Activated CD4-positive, alpha-beta T cell treated with anti-CD3 and anti-CD28 coated beads for 36 hours (primary cell): ENCODE measurements at regions not wholly inside any gene's neighbourhood (a gene's known extent, or its start where the extent isn't known, plus 50 kb on each side); places are given as distances from the start of the nearest gene placed in this dataset.
A peak's percentile ranks its signal among the peaks of the same experiment; 100 is the strongest.
"Not testable (repeated sequence)": the region's sequence is repeated elsewhere in the genome, so short reads cannot be mapped to it uniquely, and the experiment has no call there.

Experiments used
- ATAC-seq: fragments of 200-7000 bp; cut with Tn5 transposase; one replicate; pipeline ENCODE4 v1.10.0; 2021; ENCODE audit warnings: mild to moderate bottlenecking, moderate library complexity
- CTCF ChIA-PET: fragments of 350-600 bp; sonication (Branson Sonifier 250); formaldehyde crosslinking; loops from one replicate; lab custom pipeline; 2021; ENCODE audit warnings: antibody characterized with exemption; lab: Charles Lee
- POLR2A ChIA-PET: fragments of 350-600 bp; sonication (Branson Sonifier 250); formaldehyde crosslinking; loops from one replicate; lab custom pipeline; 2021; ENCODE audit warnings: antibody characterized with exemption, inconsistent platforms; lab: Charles Lee
- DNase-seq: peaks from one replicate; pipeline ENCODE4 v3.0.0-alpha.2; 2020
- H3K27ac Mint-ChIP-seq: one replicate; pipeline ENCODE4 v1.8.0; 2021; ENCODE audit warnings: mixed read lengths
- H3K27me3 Mint-ChIP-seq: one replicate; pipeline ENCODE4 v1.8.0; 2021; ENCODE audit warnings: mixed read lengths
- H3K36me3 Mint-ChIP-seq: one replicate; pipeline ENCODE4 v1.8.0; 2021; ENCODE audit warnings: low read depth, mixed read lengths
- H3K4me1 Mint-ChIP-seq: one replicate; pipeline ENCODE4 v1.8.0; 2021; ENCODE audit warnings: mixed read lengths
- H3K4me3 Mint-ChIP-seq: one replicate; pipeline ENCODE4 v1.8.0; 2021; ENCODE audit warnings: mild to moderate bottlenecking, moderate library complexity, mixed read lengths
- H3K9me3 Mint-ChIP-seq: one replicate; pipeline ENCODE4 v1.8.0; 2021; ENCODE audit warnings: low read depth, mixed read lengths
- intact Hi-C, 2 experiments: fragments of 100-400 bp; cut with DNase I in 1 of 2; cut with micrococcal nuclease in 1 of 2; formaldehyde crosslinking; loops; one replicate each; pipeline versions ENCODE4 v1.14.2 to v1.15.1; 2022 to 2024; cut with DNase I, micrococcal nuclease

GRCh38 chr10:124196659-124197058 is 103.3 kb upstream of the CHST15 start:
- H3K36me3 Mint-ChIP-seq = no peaks in the 10 kb centered on the region
- ATAC-seq (no peak), DNase-seq (no peak)
- CTCF ChIA-PET = no interaction called here
- POLR2A ChIA-PET = no interaction called here
- no peak overlapping the region for H3K4me3 Mint-ChIP-seq
- H3K27ac Mint-ChIP-seq = no peak overlapping the region
- intact Hi-C loops = no loop called here
- peaks cover 16% of the 10 kb centered on the region for H3K27me3 Mint-ChIP-seq
- no peaks in the 10 kb centered on the region for H3K4me1 Mint-ChIP-seq
- no peaks in the 10 kb centered on the region for H3K9me3 Mint-ChIP-seq

DNA sequence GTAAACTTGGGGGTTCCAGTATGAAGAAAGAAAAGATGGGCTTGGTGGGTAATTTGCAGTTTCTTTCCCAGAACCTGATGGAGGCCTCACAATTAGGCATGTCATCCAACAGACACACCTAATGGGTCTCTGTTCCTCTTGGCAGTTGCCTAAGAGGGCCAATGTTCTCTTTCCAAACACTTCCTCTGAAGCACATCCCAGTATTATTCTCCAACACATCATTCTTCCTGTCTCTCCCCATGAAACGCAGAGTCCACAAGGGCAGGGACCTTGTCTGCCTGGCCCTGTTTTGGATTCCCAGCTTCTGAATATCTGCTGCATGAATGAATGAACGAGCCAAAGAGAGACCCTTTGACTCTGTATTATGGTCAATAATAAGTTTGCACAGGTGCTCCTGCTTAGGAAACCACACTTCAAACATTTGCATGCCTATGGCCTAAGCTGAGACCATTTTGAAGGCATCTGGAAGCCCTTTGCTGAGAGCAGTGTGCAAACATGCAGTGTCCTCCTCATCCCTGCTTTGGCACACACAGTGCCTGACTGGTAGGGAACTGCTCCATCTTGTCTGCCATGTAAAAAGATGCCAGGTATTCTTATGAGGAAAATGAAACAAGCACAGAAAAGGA is 100.9 kb upstream of the CHST15 start:
- Mint-ChIP-seq H3K9me3 (no peaks in the 10 kb centered on the region), H3K27ac (no peak overlapping the region), H3K4me3 (no peak overlapping the region), H3K4me1 (no peaks in the 10 kb centered on the region), H3K27me3 (peaks cover 16% of the 10 kb centered on the region), H3K36me3 (no peaks in the 10 kb centered on the region)
- intact Hi-C loops = no loop called here
- DNase-seq (no peak), ATAC-seq (no peak)
- ChIA-PET POLR2A (no interaction called here), CTCF (interaction anchor here (0.8 to 1.1 kb wide), 2 partner anchors 8 to 194 kb away, joined by 3 to 5 read pairs; no protein-coding TSS in a partner anchor)

DNA sequence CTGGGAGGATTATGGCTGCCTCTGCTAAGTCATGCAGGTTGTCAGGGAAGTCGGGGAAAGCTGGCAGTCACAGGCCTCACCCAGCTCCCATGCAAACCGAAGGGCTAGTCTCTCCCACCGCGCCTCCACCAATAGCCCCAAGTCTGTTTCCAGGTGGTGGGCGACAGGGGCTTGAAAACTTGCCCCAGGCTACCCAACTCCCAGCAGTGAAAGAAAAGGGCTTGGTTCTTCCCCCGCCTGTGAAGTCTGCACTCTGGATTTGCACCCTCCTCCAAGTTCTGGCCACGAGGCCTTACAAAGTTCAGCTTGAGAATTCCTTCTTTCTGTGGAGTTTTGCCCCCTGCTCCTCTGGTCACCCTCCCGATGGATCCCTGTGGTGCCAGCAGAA is 99.9 kb upstream of the CHST15 start:
- CTCF ChIA-PET = interaction anchor here (0.9 kb wide), 1 partner anchor 196 kb away, joined by 3 read pairs; no protein-coding TSS in a partner anchor

GRCh38 chr10:124192664-124193308 is 99.4 kb upstream of the CHST15 start:
- H3K9me3 Mint-ChIP-seq, H3K4me3 Mint-ChIP-seq, POLR2A ChIA-PET, ATAC-seq, H3K27ac Mint-ChIP-seq, H3K36me3 Mint-ChIP-seq, H3K4me1 Mint-ChIP-seq: not testable (repeated sequence)
- H3K27me3 Mint-ChIP-seq = peaks cover 18% of the 10 kb centered on the region
- CTCF ChIA-PET = interaction anchor here (0.9 kb wide), 1 partner anchor 196 kb away, joined by 3 read pairs; no protein-coding TSS in a partner anchor
- peak; percentile 28 for DNase-seq
- intact Hi-C loops = loop anchor here in 1 of 2 experiments (1.0 kb wide), 1 partner anchor 197 kb away; no protein-coding TSS in a partner anchor

More for the DNA sequence above, 99.9 kb upstream of the CHST15 start:
- DNase-seq (no peak), ATAC-seq (no peak)
- Mint-ChIP-seq H3K9me3 (no peaks in the 10 kb centered on the region), H3K27me3 (peaks cover 18% of the 10 kb centered on the region), H3K27ac (no peak overlapping the region), H3K36me3 (no peaks in the 10 kb centered on the region), H3K4me1 (no peaks in the 10 kb centered on the region), H3K4me3 (no peak overlapping the region)
- intact Hi-C loops = loop anchor here in 1 of 2 experiments (1.0 kb wide), 1 partner anchor 196 kb away; no protein-coding TSS in a partner anchor
- POLR2A ChIA-PET = no interaction called here

GRCh38 chr10:124190476-124190875 is 97.1 kb upstream of the CHST15 start:
- H3K4me1 Mint-ChIP-seq, POLR2A ChIA-PET, ATAC-seq, DNase-seq, H3K9me3 Mint-ChIP-seq, intact Hi-C loops, H3K36me3 Mint-ChIP-seq, CTCF ChIA-PET, H3K4me3 Mint-ChIP-seq, H3K27ac Mint-ChIP-seq: not testable (repeated sequence)
- H3K27me3 Mint-ChIP-seq = peaks cover 13% of the 10 kb centered on the region

- DNase-seq = no peak
- CTCF ChIA-PET = no interaction called here
- intact Hi-C loops = no loop called here
- Mint-ChIP-seq H3K4me1 (no peaks in the 10 kb centered on the region), H3K9me3 (no peaks in the 10 kb centered on the region), H3K36me3 (no peaks in the 10 kb centered on the region), H3K27me3 (peaks cover 10% of the 10 kb centered on the region), H3K4me3 (no peak overlapping the region), H3K27ac (no peak overlapping the region)
- ATAC-seq = no peak
- POLR2A ChIA-PET = interaction anchor here (0.6 kb wide), 1 partner anchor 1541 kb away, joined by 5 read pairs; no protein-coding TSS in a partner anchor
Observed at GRCh38 chr10:124186956-124187355, 93.6 kb upstream of the CHST15 start.

DNA sequence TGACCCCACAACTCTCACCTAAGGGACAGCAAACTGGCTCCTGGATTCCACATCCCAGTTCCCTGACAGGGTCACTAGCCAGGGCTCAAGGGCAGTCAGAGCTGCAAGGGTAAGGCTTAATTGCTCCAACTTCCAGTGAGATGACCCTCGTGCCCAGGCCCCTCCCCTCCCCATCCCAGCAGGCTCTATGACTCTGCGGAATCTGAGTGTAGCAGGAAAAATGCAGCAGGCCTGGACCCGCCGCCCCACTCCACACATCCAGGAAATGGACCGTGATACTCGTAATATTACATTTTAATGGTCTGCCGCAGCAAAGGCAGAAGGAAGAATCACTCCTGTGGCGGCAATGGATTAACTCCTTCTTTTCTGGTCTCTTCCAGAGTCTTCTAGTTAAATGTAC is 91.7 kb upstream of the CHST15 start:
- ChIA-PET POLR2A (no interaction called here), CTCF (no interaction called here)
- Mint-ChIP-seq H3K27ac (no peak overlapping the region), H3K27me3 (peaks cover 5% of the 10 kb centered on the region), H3K4me1 (peaks cover 12% of the 10 kb centered on the region), H3K9me3 (no peaks in the 10 kb centered on the region), H3K4me3 (no peak overlapping the region), H3K36me3 (no peaks in the 10 kb centered on the region)
- no peak for DNase-seq
- intact Hi-C loops = no loop called here
- no peak for ATAC-seq

DNA sequence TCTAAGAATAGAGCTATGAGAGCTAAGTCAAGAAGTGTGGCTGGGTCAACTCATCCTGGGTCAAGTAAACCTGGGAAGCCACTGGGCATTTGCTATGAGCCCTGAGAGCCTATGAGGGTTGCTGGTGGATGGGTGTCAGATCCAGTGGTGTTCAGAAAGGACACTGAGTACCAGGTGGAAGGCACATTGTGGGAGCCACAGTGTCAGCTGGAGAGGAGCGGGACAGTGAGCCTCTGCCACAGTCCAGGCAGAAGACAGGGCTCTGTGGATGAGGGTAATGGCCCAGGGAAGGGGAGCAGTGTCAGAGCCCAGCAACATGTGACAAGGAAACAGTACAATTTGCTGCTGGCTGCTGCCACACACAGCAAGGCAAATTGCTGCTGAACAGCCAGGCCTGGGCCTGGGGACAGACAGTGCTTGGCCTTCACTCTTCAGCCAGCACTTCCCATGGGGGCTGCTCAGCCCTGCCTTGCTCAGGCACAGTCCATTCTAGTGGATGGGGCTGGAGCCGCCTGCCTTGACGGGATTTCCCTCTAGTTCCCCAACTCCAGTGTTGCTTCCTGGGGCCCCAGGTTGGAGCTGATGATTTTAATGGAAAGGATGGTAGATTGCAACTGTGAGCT is 90.9 kb upstream of the CHST15 start:
- ChIA-PET POLR2A (no interaction called here), CTCF (interaction anchor here (0.9 kb wide), 1 partner anchor 14 kb away, joined by 3 read pairs; no protein-coding TSS in a partner anchor)
- ATAC-seq (no peak), DNase-seq (no peak)
- intact Hi-C loops = no loop called here
- H3K4me1 Mint-ChIP-seq = peaks cover 13% of the 10 kb centered on the region
- H3K4me3 Mint-ChIP-seq = no peak overlapping the region
- no peak overlapping the region for H3K27ac Mint-ChIP-seq
- H3K36me3 Mint-ChIP-seq = no peaks in the 10 kb centered on the region
- H3K9me3 Mint-ChIP-seq = no peaks in the 10 kb centered on the region
- H3K27me3 Mint-ChIP-seq = peaks cover 5% of the 10 kb centered on the region

GRCh38 chr10:124183617-124184016 is 90.2 kb upstream of the CHST15 start:
- Mint-ChIP-seq H3K27me3 (peaks cover 2% of the 10 kb centered on the region), H3K4me1 (peaks cover 13% of the 10 kb centered on the region), H3K36me3 (no peaks in the 10 kb centered on the region), H3K9me3 (no peaks in the 10 kb centered on the region), H3K27ac (no peak overlapping the region), H3K4me3 (no peak overlapping the region)
- CTCF ChIA-PET = interaction anchor here (0.9 kb wide), 1 partner anchor 14 kb away, joined by 3 read pairs; no protein-coding TSS in a partner anchor
- POLR2A ChIA-PET = no interaction called here
- intact Hi-C loops = no loop called here
- no peak for ATAC-seq
- no peak for DNase-seq

DNA sequence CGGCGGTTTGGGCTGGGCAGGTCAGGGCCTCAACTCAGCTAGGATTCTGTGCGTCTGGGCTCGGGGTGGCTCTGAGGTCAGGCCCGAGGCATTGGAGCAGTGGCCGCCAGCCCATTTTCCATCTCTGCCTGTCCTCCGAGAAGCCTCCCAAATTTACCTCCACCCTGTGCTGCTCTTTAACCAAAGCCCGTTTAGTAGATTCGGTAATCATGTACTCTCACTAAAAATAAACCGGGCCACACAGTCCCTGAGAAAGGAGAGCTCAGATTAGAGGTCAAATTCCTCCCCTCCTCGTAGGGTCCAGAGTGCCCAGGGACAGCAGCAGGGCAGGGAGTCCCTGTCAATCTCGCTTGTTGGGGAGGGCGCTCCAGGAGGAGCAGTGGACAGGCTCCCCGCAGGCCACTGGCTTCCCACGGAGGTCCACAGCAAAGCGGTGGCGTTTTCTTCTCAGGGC is 88.7 kb upstream of the CHST15 start:
- DNase-seq (no peak), ATAC-seq (no peak)
- Mint-ChIP-seq H3K36me3 (no peaks in the 10 kb centered on the region), H3K4me1 (peaks cover 13% of the 10 kb centered on the region), H3K4me3 (no peak overlapping the region), H3K27me3 (peaks cover 2% of the 10 kb centered on the region), H3K27ac (no peak overlapping the region), H3K9me3 (no peaks in the 10 kb centered on the region)
- CTCF ChIA-PET = no interaction called here
- intact Hi-C loops = no loop called here
- POLR2A ChIA-PET = no interaction called here

GRCh38 chr10:124181656-124182055 is 88.3 kb upstream of the CHST15 start:
- Mint-ChIP-seq H3K4me3 (no peak overlapping the region), H3K36me3 (no peaks in the 10 kb centered on the region), H3K27me3 (peaks cover 2% of the 10 kb centered on the region), H3K27ac (no peak overlapping the region), H3K4me1 (peaks cover 13% of the 10 kb centered on the region), H3K9me3 (no peaks in the 10 kb centered on the region)
- intact Hi-C loops = loop anchor here in 1 of 2 experiments (2.0 kb wide), 1 partner anchor 29 kb away; no protein-coding TSS in a partner anchor
- ChIA-PET CTCF (interaction anchor here (1.1 kb wide), 1 partner anchor 207 kb away, joined by 3 read pairs; no protein-coding TSS in a partner anchor), POLR2A (no interaction called here)
- ATAC-seq (no peak), DNase-seq (no peak)
